ENCODE measurements at regions not wholly inside any gene's neighbourhood (a gene's known extent, or its start where the extent isn't known, plus 50 kb on each side); places are given as distances from the start of the nearest gene placed in this dataset.

DNA sequence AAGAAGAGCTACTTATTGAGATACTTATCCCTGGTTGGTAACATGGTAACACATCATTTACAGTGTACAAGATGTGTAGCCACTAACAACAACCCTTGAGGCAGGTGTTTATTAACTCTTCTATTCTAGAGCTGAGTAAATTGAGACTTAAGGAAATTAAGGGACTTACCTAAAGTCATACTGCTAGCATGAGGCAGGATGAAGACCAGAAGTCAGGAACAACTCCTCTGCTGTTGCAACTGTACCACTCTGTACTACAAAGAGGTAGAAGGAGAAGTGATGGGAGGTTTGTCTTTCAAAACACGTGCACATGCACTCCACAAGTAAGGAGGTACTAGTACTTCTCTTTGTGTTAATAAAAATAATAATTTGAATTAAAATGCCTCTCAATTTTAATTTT lies 79.9 kb downstream of the LLPH start (continued):
- TF ChIP-seq ZBED1 (IDR thresholded peaks at IDR 0.05; ENCODE audit: borderline replicate concordance), result no peak
- no peak for TF ChIP-seq CHD4 (IDR thresholded peaks at IDR 0.05)
- no peak for TF ChIP-seq TCF7 (IDR thresholded peaks at IDR 0.05; ENCODE audit: borderline replicate concordance)
- no peak for TF ChIP-seq FOXM1 (IDR thresholded peaks at IDR 0.05; ENCODE audit: low read depth, low read length)
- TF ChIP-seq ZNF24 (IDR thresholded peaks at IDR 0.05), result 0 out of 2 replicates have a peak, but pooled peaks have one; percentile 24
- no peak for TF ChIP-seq PRDM15 (CRISPR knock-in tag; IDR thresholded peaks at IDR 0.05)
- no peak for TF ChIP-seq KLF5 (IDR thresholded peaks at IDR 0.05; ENCODE audit: partially characterized antibody)
- TF ChIP-seq, protein P1, sequence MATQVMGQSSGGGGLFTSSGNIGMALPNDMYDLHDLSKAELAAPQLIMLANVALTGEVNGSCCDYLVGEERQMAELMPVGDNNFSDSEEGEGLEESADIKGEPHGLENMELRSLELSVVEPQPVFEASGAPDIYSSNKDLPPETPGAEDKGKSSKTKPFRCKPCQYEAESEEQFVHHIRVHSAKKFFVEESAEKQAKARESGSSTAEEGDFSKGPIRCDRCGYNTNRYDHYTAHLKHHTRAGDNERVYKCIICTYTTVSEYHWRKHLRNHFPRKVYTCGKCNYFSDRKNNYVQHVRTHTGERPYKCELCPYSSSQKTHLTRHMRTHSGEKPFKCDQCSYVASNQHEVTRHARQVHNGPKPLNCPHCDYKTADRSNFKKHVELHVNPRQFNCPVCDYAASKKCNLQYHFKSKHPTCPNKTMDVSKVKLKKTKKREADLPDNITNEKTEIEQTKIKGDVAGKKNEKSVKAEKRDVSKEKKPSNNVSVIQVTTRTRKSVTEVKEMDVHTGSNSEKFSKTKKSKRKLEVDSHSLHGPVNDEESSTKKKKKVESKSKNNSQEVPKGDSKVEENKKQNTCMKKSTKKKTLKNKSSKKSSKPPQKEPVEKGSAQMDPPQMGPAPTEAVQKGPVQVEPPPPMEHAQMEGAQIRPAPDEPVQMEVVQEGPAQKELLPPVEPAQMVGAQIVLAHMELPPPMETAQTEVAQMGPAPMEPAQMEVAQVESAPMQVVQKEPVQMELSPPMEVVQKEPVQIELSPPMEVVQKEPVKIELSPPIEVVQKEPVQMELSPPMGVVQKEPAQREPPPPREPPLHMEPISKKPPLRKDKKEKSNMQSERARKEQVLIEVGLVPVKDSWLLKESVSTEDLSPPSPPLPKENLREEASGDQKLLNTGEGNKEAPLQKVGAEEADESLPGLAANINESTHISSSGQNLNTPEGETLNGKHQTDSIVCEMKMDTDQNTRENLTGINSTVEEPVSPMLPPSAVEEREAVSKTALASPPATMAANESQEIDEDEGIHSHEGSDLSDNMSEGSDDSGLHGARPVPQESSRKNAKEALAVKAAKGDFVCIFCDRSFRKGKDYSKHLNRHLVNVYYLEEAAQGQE (IDR thresholded peaks at IDR 0.05; ENCODE audit: low read depth, low read length), result no peak
- TF ChIP-seq HDAC6 (IDR thresholded peaks at IDR 0.05; ENCODE audit: unreplicated experiment), result no peak
- TF ChIP-seq BRCA1 (IDR thresholded peaks at IDR 0.05; ENCODE audit: low read depth, low read length), result no peak
- TF ChIP-seq ATF3 (IDR thresholded peaks at IDR 0.05; ENCODE audit: borderline replicate concordance, extremely low read depth, low read depth, low read length), result no peak
- TF ChIP-seq RFX5 (IDR thresholded peaks at IDR 0.05; ENCODE audit: low read depth, low read length), result no peak
- TF ChIP-seq ZNF687 (IDR thresholded peaks at IDR 0.05), result peak; percentile 33; the same call in 1 of the 2 replicates
- TF ChIP-seq IRF3 (IDR thresholded peaks at IDR 0.05), result no peak
- no peak for TF ChIP-seq CHD1 (IDR thresholded peaks at IDR 0.05; ENCODE audit: low read depth, low read length)
- TF ChIP-seq LARP7 (IDR thresholded peaks at IDR 0.05), result no peak
- TF ChIP-seq SRF (IDR thresholded peaks at IDR 0.05; ENCODE audit: low read depth in 2 of 2, low read length in 2 of 2), result no peak
- no peak for TF ChIP-seq CBFB (IDR thresholded peaks at IDR 0.05; ENCODE audit: low read depth)
- no peak for TF ChIP-seq NR2C2 (IDR thresholded peaks at IDR 0.05; ENCODE audit: borderline replicate concordance, control insufficient read depth, insufficient read length, low read depth)
- TF ChIP-seq ZSCAN29 (IDR thresholded peaks at IDR 0.05), result no peak
